Omental fat pad (tissue), 3 donors: ENCODE measurements at regions not wholly inside any gene's neighbourhood (a gene's known extent, or its start where the extent isn't known, plus 50 kb on each side); places are given as distances from the start of the nearest gene placed in this dataset.

Experiments used
- ATAC-seq: fragments of 150-250 bp; one replicate; pipeline ENCODE4 v1.9.1; 2016; ENCODE audit warnings: mild to moderate bottlenecking, moderate library complexity; ENCODE audit not compliant: low FRiP score
- DNase-seq: peaks from one replicate; pipeline ENCODE4 v3.0.0-alpha.2; 2019; ENCODE audit warnings: low spot score
- CTCF ChIP-seq, 3 donors: fragments of 450-650 bp; IDR thresholded peaks; one replicate each; pipeline ENCODE4 v1.5.1; 2016 to 2017; ENCODE audit warnings: antibody characterized with exemption in 3 of 3, mild to moderate bottlenecking in 3 of 3, moderate library complexity in 2 of 3

GRCh38 chr14:46053221-46053620 lies 598.4 kb downstream of the RPL10L start:
- ATAC-seq = no peak
- TF ChIP-seq CTCF (IDR thresholded peaks at IDR 0.05) = no peak

GRCh38 chr14:46051796-46052195 lies 599.8 kb downstream of the RPL10L start:
- ATAC-seq (no peak), DNase-seq (no peak)
- no peak for TF ChIP-seq CTCF (IDR thresholded peaks at IDR 0.05)

More at GRCh38 chr14:46053221-46053620, 598.4 kb downstream of the RPL10L start:
- DNase-seq = no peak

- no peak for TF ChIP-seq CTCF (IDR thresholded peaks at IDR 0.05)
- ATAC-seq = no peak
- no peak for DNase-seq
Measured at GRCh38 chr14:46048127-46048526, 603.5 kb downstream of the RPL10L start.

GRCh38 chr14:46036099-46036498 lies 615.5 kb downstream of the RPL10L start:
- no peak for TF ChIP-seq CTCF (IDR thresholded peaks at IDR 0.05)
- ATAC-seq (no peak), DNase-seq (no peak)

GRCh38 chr14:46034305-46034704 lies 617.3 kb downstream of the RPL10L start:
- TF ChIP-seq CTCF (IDR thresholded peaks at IDR 0.05) = no peak
- DNase-seq = no peak
- ATAC-seq = no peak

- DNase-seq (no peak), ATAC-seq (no peak)
- TF ChIP-seq CTCF (IDR thresholded peaks at IDR 0.05) = no peak
Measured at GRCh38 chr14:46018846-46019420, 632.6 kb downstream of the RPL10L start.

- ATAC-seq (no peak), DNase-seq (no peak)
- TF ChIP-seq CTCF (IDR thresholded peaks at IDR 0.05) = no peak
Measured at GRCh38 chr14:46008348-46008747, 643.2 kb downstream of the RPL10L start.
